ENCODE measurements at regions not wholly inside any gene's neighbourhood (a gene's known extent, or its start where the extent isn't known, plus 50 kb on each side); places are given as distances from the start of the nearest gene placed in this dataset.

DNA sequence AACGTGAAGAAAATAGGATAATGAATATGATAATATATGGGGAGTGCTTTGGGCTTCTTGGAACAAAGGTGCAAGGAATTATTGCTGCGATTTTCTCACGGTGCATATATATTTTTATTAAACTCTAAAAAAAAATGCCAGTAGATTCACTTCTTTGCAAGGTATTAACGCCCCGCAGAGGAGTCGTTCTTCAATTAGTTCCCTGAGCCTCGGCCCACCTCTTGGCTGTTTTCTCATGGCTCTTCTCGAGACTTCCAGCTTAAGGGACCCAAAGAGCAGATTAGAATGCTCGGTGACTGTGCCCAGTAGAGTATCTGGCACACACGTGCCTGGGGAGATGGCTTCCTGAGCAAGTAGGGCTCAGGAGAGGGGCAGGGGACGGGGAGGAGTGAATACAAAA, 367.4 kb downstream of the MID1IP1 start:
- TF ChIP-seq, protein P1, sequence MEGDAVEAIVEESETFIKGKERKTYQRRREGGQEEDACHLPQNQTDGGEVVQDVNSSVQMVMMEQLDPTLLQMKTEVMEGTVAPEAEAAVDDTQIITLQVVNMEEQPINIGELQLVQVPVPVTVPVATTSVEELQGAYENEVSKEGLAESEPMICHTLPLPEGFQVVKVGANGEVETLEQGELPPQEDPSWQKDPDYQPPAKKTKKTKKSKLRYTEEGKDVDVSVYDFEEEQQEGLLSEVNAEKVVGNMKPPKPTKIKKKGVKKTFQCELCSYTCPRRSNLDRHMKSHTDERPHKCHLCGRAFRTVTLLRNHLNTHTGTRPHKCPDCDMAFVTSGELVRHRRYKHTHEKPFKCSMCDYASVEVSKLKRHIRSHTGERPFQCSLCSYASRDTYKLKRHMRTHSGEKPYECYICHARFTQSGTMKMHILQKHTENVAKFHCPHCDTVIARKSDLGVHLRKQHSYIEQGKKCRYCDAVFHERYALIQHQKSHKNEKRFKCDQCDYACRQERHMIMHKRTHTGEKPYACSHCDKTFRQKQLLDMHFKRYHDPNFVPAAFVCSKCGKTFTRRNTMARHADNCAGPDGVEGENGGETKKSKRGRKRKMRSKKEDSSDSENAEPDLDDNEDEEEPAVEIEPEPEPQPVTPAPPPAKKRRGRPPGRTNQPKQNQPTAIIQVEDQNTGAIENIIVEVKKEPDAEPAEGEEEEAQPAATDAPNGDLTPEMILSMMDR (IDR thresholded peaks at IDR 0.05; ENCODE audit: borderline replicate concordance, insufficient read depth, low read depth, low read length) = no peak
- H3K4me3 ChIP-seq (ENCODE audit: low read depth, low read length) = no peak overlapping the region

DNA sequence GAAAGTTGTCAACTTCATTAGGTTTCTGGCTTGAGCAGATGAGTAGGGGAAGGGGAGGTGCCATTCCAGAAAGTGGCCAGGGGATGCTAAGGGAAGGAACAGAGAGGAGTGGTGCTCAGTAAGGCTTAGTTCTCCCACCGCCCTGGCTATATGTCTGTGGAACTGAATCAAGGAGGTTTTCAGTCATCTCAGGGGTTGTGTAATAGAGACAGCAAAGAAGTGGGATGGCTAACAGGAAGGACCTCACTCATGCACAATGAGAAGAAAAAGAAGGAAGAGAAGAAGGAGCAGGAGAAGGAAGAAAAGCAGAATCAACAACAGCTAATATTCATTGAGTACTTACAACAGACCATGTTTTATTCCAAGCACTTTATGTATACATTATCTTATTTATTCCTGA, 368.7 kb downstream of the MID1IP1 start:
- no peak overlapping the region for H3K4me3 ChIP-seq (ENCODE audit: low read depth, low read length)
- TF ChIP-seq, protein P1 (IDR thresholded peaks at IDR 0.05; ENCODE audit: borderline replicate concordance, insufficient read depth, low read depth, low read length) = no peak

DNA sequence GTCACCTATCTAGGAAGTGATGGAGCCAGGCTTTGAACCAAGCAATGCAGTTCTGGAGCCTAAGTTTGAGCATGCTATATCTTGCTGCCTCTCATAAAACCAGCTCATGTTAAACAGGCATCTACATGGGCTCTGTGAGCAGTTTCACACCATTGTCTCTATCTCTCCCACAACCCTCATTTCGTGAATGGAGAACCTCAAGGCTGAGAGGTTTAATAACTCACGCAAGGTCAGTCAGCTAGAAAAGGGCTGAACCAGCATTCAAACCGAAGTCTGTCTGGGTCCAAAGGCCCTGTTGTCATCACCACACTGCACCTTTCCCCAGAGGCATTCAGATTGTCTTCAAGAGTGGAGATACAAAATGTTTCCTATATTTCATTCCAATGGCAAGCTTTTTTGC, 369.2 kb downstream of the MID1IP1 start:
- TF ChIP-seq, protein P1 (IDR thresholded peaks at IDR 0.05; ENCODE audit: borderline replicate concordance, insufficient read depth, low read depth, low read length) = no peak
- no peak overlapping the region for H3K4me3 ChIP-seq (ENCODE audit: low read depth, low read length)

DNA sequence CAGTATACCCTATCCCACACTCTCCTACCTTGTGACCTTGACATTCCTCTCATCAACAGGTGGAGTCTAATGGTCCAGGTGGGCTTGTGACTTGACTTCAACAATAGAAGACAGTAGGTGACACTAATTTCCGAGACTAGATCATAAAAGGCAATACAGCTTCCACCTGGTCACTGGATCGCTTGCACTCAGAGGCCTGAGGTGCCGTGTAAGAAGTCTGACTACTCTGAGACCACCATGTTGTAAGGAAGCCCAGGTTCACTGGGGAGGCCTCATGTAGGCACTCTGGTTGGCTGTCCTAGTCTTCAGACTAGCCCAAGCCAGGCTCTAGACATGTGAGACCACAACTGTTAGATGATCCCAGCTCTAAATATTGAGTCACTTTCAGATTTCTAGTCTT, 370.4 kb downstream of the MID1IP1 start:
- TF ChIP-seq, protein P1 (IDR thresholded peaks at IDR 0.05; ENCODE audit: borderline replicate concordance, insufficient read depth, low read depth, low read length) = no peak
- H3K4me3 ChIP-seq (ENCODE audit: low read depth, low read length) = no peak overlapping the region

DNA sequence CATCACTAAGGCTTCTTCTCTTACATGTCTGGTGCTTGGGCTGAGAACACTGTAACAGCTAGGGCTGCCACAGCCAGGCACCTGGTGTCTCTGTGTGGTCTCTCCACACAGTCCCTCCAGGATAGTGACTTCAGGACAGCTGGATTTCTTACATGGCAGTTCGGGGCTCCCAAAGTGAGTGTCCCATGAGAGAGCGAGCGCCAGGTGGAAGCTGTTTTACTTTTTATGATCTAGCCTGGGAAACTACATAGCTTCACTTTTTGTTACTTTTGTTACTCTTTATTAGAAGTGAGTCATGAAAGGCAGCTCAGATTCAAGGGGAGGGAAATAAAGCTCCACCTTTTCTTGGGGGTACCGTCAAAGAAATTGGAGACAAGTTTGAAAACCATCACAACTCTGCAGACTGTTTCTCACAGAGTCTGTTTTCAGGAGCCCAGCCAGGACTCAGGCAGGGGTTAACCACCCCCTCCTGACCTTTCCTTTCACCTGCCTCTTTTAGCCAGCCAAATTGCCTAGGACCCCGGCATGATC, 373.0 kb downstream of the MID1IP1 start:
- TF ChIP-seq, protein P1 (IDR thresholded peaks at IDR 0.05; ENCODE audit: borderline replicate concordance, insufficient read depth, low read depth, low read length) = no peak
- H3K4me3 ChIP-seq (ENCODE audit: low read depth, low read length) = no peak overlapping the region

DNA sequence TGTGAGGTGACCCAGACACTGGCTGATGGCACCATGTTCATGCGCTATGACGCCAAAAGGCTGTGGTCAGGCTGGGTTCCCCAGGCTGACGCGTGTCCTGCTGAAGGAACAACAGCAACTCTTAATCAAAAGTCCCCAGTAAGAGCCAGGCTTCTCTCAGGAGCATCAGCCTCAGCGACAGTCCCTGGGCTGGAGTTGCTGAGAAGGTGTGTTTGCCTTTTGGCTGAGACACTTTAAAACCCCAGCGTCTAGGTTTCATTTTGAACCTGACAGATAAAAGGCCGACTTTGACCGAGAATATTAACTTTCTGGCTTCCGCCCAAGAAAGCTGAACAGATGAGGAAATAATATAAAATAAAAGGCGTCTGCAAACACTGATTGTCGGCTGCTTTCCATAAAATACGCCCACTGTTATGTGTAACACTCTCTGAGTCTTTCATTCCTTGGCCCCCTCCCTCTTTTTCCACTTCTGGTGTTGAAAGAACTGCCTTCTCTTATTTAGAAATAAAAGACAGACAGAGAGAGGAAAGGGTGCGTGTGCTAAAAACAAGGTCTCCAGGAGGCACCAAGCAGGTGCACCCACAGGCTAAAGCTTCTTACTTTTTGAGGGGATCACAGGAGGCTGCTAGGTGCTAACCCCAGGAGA, 373.6 kb downstream of the MID1IP1 start:
- TF ChIP-seq, protein P1 (IDR thresholded peaks at IDR 0.05; ENCODE audit: borderline replicate concordance, insufficient read depth, low read depth, low read length) = no peak
- H3K4me3 ChIP-seq (ENCODE audit: low read depth, low read length) = no peak overlapping the region

DNA sequence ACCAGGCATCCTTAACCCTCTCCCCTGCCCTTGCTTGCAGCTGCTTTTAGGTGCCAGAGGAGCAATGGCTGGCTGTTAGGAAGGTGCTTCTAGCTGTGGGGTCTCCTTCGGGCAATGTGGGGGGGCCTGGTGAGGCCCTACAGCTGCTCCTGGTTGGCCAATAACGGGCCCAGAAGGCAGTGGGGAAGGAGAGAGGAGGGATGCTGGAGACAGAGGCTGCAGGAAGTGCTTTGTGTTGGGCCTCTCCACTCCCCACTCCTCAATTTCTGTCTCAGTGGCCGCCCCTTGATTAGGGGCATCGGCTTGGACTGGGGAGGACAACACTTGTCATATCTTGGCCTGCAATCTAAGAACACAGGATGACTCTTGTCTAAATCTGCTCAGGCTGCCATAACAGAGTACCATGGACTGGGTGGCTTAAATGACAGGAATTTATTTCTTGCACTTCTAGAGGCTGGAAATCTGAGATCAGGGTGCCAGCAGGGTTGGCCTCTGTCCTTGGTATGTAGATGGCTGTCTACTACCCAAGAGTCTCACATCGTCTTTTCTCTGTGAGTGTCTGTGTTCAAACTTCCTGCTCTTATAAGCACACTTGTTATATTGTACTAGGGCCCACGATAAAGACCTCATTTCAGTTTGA, 374.3 kb downstream of the MID1IP1 start:
- H3K4me3 ChIP-seq (ENCODE audit: low read depth, low read length) = no peak overlapping the region
- TF ChIP-seq, protein P1 (IDR thresholded peaks at IDR 0.05; ENCODE audit: borderline replicate concordance, insufficient read depth, low read depth, low read length) = no peak

Measured in GM12875 (cell line).